ENCODE measurements at regions not wholly inside any gene's neighbourhood (a gene's known extent, or its start where the extent isn't known, plus 50 kb on each side); places are given as distances from the start of the nearest gene placed in this dataset.

GRCh38 chr2:142586693-142587580 lies 290.5 kb upstream of the KYNU start:
- TF ChIP-seq, protein P1, sequence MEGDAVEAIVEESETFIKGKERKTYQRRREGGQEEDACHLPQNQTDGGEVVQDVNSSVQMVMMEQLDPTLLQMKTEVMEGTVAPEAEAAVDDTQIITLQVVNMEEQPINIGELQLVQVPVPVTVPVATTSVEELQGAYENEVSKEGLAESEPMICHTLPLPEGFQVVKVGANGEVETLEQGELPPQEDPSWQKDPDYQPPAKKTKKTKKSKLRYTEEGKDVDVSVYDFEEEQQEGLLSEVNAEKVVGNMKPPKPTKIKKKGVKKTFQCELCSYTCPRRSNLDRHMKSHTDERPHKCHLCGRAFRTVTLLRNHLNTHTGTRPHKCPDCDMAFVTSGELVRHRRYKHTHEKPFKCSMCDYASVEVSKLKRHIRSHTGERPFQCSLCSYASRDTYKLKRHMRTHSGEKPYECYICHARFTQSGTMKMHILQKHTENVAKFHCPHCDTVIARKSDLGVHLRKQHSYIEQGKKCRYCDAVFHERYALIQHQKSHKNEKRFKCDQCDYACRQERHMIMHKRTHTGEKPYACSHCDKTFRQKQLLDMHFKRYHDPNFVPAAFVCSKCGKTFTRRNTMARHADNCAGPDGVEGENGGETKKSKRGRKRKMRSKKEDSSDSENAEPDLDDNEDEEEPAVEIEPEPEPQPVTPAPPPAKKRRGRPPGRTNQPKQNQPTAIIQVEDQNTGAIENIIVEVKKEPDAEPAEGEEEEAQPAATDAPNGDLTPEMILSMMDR (IDR thresholded peaks at IDR 0.05; ENCODE audit: insufficient read depth, low read length): no peak
- TF ChIP-seq, protein P2, sequence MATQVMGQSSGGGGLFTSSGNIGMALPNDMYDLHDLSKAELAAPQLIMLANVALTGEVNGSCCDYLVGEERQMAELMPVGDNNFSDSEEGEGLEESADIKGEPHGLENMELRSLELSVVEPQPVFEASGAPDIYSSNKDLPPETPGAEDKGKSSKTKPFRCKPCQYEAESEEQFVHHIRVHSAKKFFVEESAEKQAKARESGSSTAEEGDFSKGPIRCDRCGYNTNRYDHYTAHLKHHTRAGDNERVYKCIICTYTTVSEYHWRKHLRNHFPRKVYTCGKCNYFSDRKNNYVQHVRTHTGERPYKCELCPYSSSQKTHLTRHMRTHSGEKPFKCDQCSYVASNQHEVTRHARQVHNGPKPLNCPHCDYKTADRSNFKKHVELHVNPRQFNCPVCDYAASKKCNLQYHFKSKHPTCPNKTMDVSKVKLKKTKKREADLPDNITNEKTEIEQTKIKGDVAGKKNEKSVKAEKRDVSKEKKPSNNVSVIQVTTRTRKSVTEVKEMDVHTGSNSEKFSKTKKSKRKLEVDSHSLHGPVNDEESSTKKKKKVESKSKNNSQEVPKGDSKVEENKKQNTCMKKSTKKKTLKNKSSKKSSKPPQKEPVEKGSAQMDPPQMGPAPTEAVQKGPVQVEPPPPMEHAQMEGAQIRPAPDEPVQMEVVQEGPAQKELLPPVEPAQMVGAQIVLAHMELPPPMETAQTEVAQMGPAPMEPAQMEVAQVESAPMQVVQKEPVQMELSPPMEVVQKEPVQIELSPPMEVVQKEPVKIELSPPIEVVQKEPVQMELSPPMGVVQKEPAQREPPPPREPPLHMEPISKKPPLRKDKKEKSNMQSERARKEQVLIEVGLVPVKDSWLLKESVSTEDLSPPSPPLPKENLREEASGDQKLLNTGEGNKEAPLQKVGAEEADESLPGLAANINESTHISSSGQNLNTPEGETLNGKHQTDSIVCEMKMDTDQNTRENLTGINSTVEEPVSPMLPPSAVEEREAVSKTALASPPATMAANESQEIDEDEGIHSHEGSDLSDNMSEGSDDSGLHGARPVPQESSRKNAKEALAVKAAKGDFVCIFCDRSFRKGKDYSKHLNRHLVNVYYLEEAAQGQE (IDR thresholded peaks at IDR 0.05; ENCODE audit: insufficient replicate concordance, low read depth): no peak
- TF ChIP-seq POLR2AphosphoS5 (IDR thresholded peaks at IDR 0.05; ENCODE audit: low read depth): no peak

Measured in HL-60 (cell line).